ENCODE measurements at regions not wholly inside any gene's neighbourhood (a gene's known extent, or its start where the extent isn't known, plus 50 kb on each side); places are given as distances from the start of the nearest gene placed in this dataset.
A peak's percentile ranks its signal among the peaks of the same experiment; 100 is the strongest.

DNA sequence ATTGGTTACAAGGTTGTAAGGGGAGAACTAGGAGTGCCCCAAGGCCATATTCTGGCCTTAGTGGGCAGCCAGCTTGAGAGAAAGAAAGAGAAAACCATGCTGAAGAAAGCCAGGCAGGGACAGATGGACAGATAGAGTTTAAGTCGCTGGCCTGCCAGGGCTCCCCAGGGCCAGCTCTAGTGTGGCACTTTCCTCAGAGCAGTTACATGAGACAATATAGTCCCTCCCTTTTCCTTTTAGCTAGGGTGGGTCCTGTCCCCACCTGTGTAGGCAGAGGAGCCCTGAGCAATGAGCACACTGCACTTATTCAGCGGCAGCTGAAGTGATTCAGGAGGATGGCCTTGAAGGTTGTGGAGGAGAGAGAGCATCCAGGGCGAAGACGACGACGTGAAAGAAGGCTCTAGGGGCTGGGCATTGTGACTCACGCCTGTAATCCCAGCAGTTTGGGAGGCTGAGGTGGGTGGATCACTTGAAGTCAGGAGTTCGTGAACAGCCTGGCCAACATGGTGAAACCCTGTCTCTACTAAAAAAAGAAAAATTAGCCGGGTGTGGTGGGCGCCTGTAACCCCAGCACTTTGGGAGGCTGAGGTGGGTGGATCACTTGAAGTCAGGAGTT lies 152.0 kb upstream of the SLC1A4 start:
- POLR2A ChIA-PET, result no interaction called here

DNA sequence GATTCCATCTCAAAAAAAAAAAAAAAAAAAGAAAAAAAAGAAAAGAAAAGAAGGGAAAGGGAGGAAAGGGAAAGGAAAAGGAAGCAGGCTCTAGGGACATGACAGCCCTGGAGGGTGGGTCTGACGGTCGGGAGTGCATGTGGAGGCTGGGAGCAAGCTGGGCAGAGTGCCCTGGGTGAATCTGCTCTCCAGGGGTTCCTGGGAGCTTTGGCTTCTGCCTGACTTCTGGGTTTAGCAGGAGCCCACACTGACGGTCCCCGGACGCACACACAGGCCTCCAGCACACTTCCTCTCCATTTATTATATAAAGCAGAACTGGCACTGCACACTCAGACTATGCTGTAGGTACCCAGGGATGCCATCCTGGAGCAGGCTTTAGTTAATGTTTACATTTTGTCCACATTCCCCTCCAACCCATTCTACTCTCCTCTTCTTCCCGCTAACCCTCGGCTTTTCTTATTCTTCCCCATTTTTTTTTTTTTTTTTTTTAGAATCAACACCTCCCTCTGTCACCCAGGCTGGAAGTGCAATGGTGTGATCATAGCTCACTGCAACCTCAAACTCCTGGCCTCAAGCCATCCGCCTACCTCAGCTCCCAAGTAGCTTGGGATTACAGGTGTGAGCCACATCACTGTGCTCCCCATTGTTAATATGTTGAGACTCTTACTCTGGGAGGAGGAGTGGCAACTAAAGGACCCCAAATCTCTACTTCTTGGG lies 151.1 kb upstream of the SLC1A4 start:
- TF ChIP-seq POLR2AphosphoS5 (IDR thresholded peaks at IDR 0.05; ENCODE audit: insufficient read depth, low read depth, low read length) (no peak), EZH2 (IDR thresholded peaks at IDR 0.05; ENCODE audit: borderline replicate concordance, low read depth, low read length, severe bottlenecking) (no peak), GATA2 (IDR thresholded peaks at IDR 0.05; ENCODE audit: insufficient read depth, insufficient read length, low read depth, low read length) (no peak), MYC (IDR thresholded peaks at IDR 0.05; ENCODE audit: low read depth, low read length) (no peak), POLR2A (IDR thresholded peaks at IDR 0.05; ENCODE audit: low read depth, low read length) (no peak), JUN (IDR thresholded peaks at IDR 0.05; ENCODE audit: borderline replicate concordance, insufficient read depth, insufficient read length, low read depth) (no peak), FOS (IDR thresholded peaks at IDR 0.05; ENCODE audit: borderline replicate concordance, insufficient read depth, low read length) (no peak)
- TF ChIP-seq, protein P1, sequence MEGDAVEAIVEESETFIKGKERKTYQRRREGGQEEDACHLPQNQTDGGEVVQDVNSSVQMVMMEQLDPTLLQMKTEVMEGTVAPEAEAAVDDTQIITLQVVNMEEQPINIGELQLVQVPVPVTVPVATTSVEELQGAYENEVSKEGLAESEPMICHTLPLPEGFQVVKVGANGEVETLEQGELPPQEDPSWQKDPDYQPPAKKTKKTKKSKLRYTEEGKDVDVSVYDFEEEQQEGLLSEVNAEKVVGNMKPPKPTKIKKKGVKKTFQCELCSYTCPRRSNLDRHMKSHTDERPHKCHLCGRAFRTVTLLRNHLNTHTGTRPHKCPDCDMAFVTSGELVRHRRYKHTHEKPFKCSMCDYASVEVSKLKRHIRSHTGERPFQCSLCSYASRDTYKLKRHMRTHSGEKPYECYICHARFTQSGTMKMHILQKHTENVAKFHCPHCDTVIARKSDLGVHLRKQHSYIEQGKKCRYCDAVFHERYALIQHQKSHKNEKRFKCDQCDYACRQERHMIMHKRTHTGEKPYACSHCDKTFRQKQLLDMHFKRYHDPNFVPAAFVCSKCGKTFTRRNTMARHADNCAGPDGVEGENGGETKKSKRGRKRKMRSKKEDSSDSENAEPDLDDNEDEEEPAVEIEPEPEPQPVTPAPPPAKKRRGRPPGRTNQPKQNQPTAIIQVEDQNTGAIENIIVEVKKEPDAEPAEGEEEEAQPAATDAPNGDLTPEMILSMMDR (IDR thresholded peaks at IDR 0.05; ENCODE audit: extremely low read depth in 1 of 2, insufficient read depth in 1 of 2, low read depth in 1 of 2, low read length in 2 of 2), result no peak
- TF ChIP-seq, protein P2, sequence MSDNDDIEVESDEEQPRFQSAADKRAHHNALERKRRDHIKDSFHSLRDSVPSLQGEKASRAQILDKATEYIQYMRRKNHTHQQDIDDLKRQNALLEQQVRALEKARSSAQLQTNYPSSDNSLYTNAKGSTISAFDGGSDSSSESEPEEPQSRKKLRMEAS (IDR thresholded peaks at IDR 0.05; ENCODE audit: insufficient read depth, insufficient read length), result no peak

More for the DNA sequence above, 152.0 kb upstream of the SLC1A4 start:
- Histone ChIP-seq H3K4me2 (ENCODE audit: insufficient read depth, low read length) (no peak overlapping the region), H3K9me3 (replicated peaks; ENCODE audit: control insufficient read depth, insufficient read depth, low read length) (no peaks in the 10 kb centered on the region), H3K9me1 (replicated peaks; ENCODE audit: control insufficient read depth, extremely low read depth, insufficient read depth, low read length) (no peaks in the 10 kb centered on the region), H3K27ac (ENCODE audit: insufficient read depth, low read depth, low read length) (no peak overlapping the region), H3K4me1 (ENCODE audit: control insufficient read depth, extremely low read depth, insufficient read depth, low read length) (peaks cover 7% of the 10 kb centered on the region), H3K9ac (replicated peaks; ENCODE audit: extremely low read depth, insufficient read depth, low read length) (no peak overlapping the region), H3K4me3 (replicated peaks in 1 of 3; ENCODE audit: insufficient read depth in 1 of 3, low read depth in 1 of 3, low read length in 3 of 3) (no peak overlapping the region), H4K20me1 (replicated peaks; ENCODE audit: control insufficient read depth, extremely low read depth, insufficient read depth, low read length) (no peaks in the 10 kb centered on the region), H2AFZ (ENCODE audit: low read depth, low read length) (no peak overlapping the region), H3K79me2 (ENCODE audit: control insufficient read depth, insufficient read depth, low read length) (no peaks in the 10 kb centered on the region), H3K36me3 (ENCODE audit: control insufficient read depth in 2 of 2, extremely low read depth in 1 of 2, insufficient read depth in 2 of 2, low read length in 2 of 2) (no peaks in the 10 kb centered on the region), H3K27me3 (ENCODE audit: control insufficient read depth in 2 of 2, insufficient read depth in 2 of 2, low read length in 2 of 2) (no peaks in the 10 kb centered on the region)
- TF ChIP-seq MYC (IDR thresholded peaks at IDR 0.05; ENCODE audit: low read depth, low read length), result no peak
- TF ChIP-seq, protein P1 (IDR thresholded peaks at IDR 0.05; ENCODE audit: extremely low read depth in 1 of 2, insufficient read depth in 1 of 2, low read depth in 1 of 2, low read length in 2 of 2), result no peak
- FAIRE-seq (no peak), DNase-seq (ENCODE audit: low read depth, low spot score) (no peak)
- intact Hi-C loops (cut with micrococcal nuclease), result no loop called here
- CTCF ChIA-PET, result interaction anchor here (1.0 kb wide), 1 partner anchor 191 kb away, joined by 3 read pairs; no protein-coding TSS in a partner anchor
- dilution Hi-C loops (cut with MboI; ENCODE audit: extremely low pct_ligation_motif_present, low sequenced_read_pairs), result no loop called here
- BruUV-seq (replicated peaks), result no TSS peak

More for the DNA sequence above, 151.1 kb upstream of the SLC1A4 start:
- FAIRE-seq (peak; percentile 40), DNase-seq (ENCODE audit: low read depth, low spot score) (no peak)
- intact Hi-C loops (cut with micrococcal nuclease), result no loop called here
- Histone ChIP-seq H3K36me3 (ENCODE audit: control insufficient read depth in 2 of 2, extremely low read depth in 1 of 2, insufficient read depth in 2 of 2, low read length in 2 of 2) (no peaks in the 10 kb centered on the region), H3K79me2 (ENCODE audit: control insufficient read depth, insufficient read depth, low read length) (no peaks in the 10 kb centered on the region), H3K4me3 (replicated peaks in 1 of 3; ENCODE audit: insufficient read depth in 1 of 3, low read depth in 1 of 3, low read length in 3 of 3) (no peak overlapping the region), H3K4me2 (ENCODE audit: insufficient read depth, low read length) (no peak overlapping the region), H3K27me3 (ENCODE audit: control insufficient read depth in 2 of 2, insufficient read depth in 2 of 2, low read length in 2 of 2) (no peaks in the 10 kb centered on the region), H3K9me3 (replicated peaks; ENCODE audit: control insufficient read depth, insufficient read depth, low read length) (no peaks in the 10 kb centered on the region), H3K4me1 (ENCODE audit: control insufficient read depth, extremely low read depth, insufficient read depth, low read length) (peaks cover 7% of the 10 kb centered on the region), H4K20me1 (replicated peaks; ENCODE audit: control insufficient read depth, extremely low read depth, insufficient read depth, low read length) (no peaks in the 10 kb centered on the region), H3K9ac (replicated peaks; ENCODE audit: extremely low read depth, insufficient read depth, low read length) (no peak overlapping the region), H3K9me1 (replicated peaks; ENCODE audit: control insufficient read depth, extremely low read depth, insufficient read depth, low read length) (no peaks in the 10 kb centered on the region), H2AFZ (ENCODE audit: low read depth, low read length) (no peak overlapping the region), H3K27ac (ENCODE audit: insufficient read depth, low read depth, low read length) (no peak overlapping the region)
- POLR2A ChIA-PET, result interaction anchor here (0.6 to 1.6 kb wide), 2 partner anchors 184 to 576 kb away, joined by 3 to 4 read pairs; partner anchors contain the start of gene SERTAD2
- dilution Hi-C loops (cut with MboI; ENCODE audit: extremely low pct_ligation_motif_present, low sequenced_read_pairs), result no loop called here
- CTCF ChIA-PET, result interaction anchor here (0.7 to 2.0 kb wide), 8 partner anchors 18 to 192 kb away, joined by 3 to 6 read pairs (median 4); no protein-coding TSS in a partner anchor
- no TSS peak for BruUV-seq (replicated peaks)

Data from endothelial cell of umbilical vein (primary cell).